ENCODE measurements at regions not wholly inside any gene's neighbourhood (a gene's known extent, or its start where the extent isn't known, plus 50 kb on each side); places are given as distances from the start of the nearest gene placed in this dataset.

DNA sequence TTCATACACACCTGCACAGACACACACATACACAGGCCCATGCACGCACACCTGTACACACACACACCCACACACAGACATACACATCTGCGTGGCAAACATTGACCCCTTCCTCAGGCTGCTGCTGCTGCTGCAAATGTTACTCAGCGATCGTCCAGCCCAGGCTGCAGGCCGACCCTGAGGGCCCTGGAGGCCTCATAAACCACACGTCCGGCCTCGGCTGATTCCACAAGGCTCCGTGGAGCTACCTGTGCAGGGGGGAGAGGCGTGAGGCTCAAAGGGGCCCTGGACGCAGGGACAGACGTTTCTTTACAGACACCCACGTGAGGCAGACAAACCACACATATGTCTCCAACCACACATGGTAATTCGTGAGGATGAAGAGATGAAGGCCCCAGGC is 53.9 kb upstream of the PPP2R3B start:
- peaks cover 15 to 17% of the 10 kb centered on the region in 2 experiments for H3K4me1 Mint-ChIP-seq
- H2BK120ac ChIP-seq (ENCODE audit: low read depth, low read length, poor library complexity, severe bottlenecking) = no peak overlapping the region
- H3K4ac ChIP-seq (ENCODE audit: low read depth, low read length) = no peak overlapping the region
- H3K9me3 ChIP-seq (ENCODE audit: control insufficient read depth, low read depth, low read length) = no peaks in the 10 kb centered on the region
- no peak overlapping the region for H3T11ph ChIP-seq (ENCODE audit: low read length)
- no peak overlapping the region for H4K8ac ChIP-seq (replicated peaks; ENCODE audit: insufficient read length, low read depth, low read length)
- no peak overlapping the region for H3K18ac ChIP-seq (ENCODE audit: insufficient read length, low read depth, low read length)
- H3K27me3 ChIP-seq (ENCODE audit: insufficient read depth, low read length) = peaks cover 7% of the 10 kb centered on the region; the same call in 1 of the 2 replicates
- H3K9ac ChIP-seq (ENCODE audit: extremely low read depth, insufficient read length, low read length) = no peak overlapping the region
- H3K9me3 Mint-ChIP-seq = peaks cover 7 to 15% of the 10 kb centered on the region in 2 experiments
- no peak overlapping the region for H4K91ac ChIP-seq (ENCODE audit: insufficient read length, low read depth, low read length)
- no peak overlapping the region for H3K4me3 Mint-ChIP-seq
- no peak overlapping the region for H2BK15ac ChIP-seq (ENCODE audit: low read depth, low read length)
- H3K79me2 ChIP-seq (ENCODE audit: insufficient read depth, low read length) = no peaks in the 10 kb centered on the region
- H2AK5ac ChIP-seq (ENCODE audit: insufficient read length, low read length) = no peak overlapping the region
- peaks cover 10 to 28% (median 22%) of the 10 kb centered on the region in 3 experiments for H3K36me3 Mint-ChIP-seq (ENCODE audit: insufficient read depth in 1 of 3, low read depth in 3 of 3)
- no peaks in the 10 kb centered on the region for H3K4me1 ChIP-seq (ENCODE audit: insufficient read depth, low read length)
- H3K27me3 Mint-ChIP-seq (ENCODE audit: low read depth) = peaks cover 59% of the 10 kb centered on the region
- H3K4me2 ChIP-seq (ENCODE audit: insufficient read depth, insufficient read length, low read length) = no peak overlapping the region
- TF ChIP-seq, protein P1, sequence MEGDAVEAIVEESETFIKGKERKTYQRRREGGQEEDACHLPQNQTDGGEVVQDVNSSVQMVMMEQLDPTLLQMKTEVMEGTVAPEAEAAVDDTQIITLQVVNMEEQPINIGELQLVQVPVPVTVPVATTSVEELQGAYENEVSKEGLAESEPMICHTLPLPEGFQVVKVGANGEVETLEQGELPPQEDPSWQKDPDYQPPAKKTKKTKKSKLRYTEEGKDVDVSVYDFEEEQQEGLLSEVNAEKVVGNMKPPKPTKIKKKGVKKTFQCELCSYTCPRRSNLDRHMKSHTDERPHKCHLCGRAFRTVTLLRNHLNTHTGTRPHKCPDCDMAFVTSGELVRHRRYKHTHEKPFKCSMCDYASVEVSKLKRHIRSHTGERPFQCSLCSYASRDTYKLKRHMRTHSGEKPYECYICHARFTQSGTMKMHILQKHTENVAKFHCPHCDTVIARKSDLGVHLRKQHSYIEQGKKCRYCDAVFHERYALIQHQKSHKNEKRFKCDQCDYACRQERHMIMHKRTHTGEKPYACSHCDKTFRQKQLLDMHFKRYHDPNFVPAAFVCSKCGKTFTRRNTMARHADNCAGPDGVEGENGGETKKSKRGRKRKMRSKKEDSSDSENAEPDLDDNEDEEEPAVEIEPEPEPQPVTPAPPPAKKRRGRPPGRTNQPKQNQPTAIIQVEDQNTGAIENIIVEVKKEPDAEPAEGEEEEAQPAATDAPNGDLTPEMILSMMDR (conservative IDR thresholded peaks at IDR 0.05) = no peak
- no peak overlapping the region for H3K23ac ChIP-seq (ENCODE audit: insufficient read length, low read depth, low read length)
- H2BK12ac ChIP-seq (ENCODE audit: insufficient read length, low read depth, low read length) = no peak overlapping the region
- no peaks in the 10 kb centered on the region for H4K20me1 ChIP-seq (ENCODE audit: control insufficient read depth, insufficient read depth, insufficient read length)
- no peak overlapping the region for H3K56ac ChIP-seq (ENCODE audit: insufficient read length, low read depth, low read length)
- H2BK20ac ChIP-seq (ENCODE audit: low read depth, low read length, poor library complexity, severe bottlenecking) = no peak overlapping the region
- no peak overlapping the region for H2BK5ac ChIP-seq (ENCODE audit: insufficient read length, low read length)
- DNase-seq = no peak
- H3K14ac ChIP-seq (ENCODE audit: insufficient read depth, low read length) = no peak overlapping the region
- no peak overlapping the region for H2AFZ ChIP-seq (ENCODE audit: low read length)
- no CpG with 5 or more reads among the region's 14 CpGs for WGBS (ENCODE audit: extremely low coverage, insufficient read length, low lambda C conversion rate)
- H3K27ac ChIP-seq (ENCODE audit: insufficient read length, low read depth, low read length) = no peak overlapping the region
- H4K5ac ChIP-seq (ENCODE audit: insufficient read length, low read depth, low read length) = no peak overlapping the region
- no peaks in the 10 kb centered on the region for H3K79me1 ChIP-seq (ENCODE audit: insufficient read depth, low read depth, low read length, poor library complexity, severe bottlenecking)
- no peaks in the 10 kb centered on the region for H3K23me2 ChIP-seq (ENCODE audit: insufficient read length, low read depth, low read length, poor library complexity, severe bottlenecking)
- no peak overlapping the region for H3K27ac Mint-ChIP-seq
